ENCODE measurements at regions not wholly inside any gene's neighbourhood (a gene's known extent, or its start where the extent isn't known, plus 50 kb on each side); places are given as distances from the start of the nearest gene placed in this dataset.

GRCh38 chr4:143118663-143119062, 66.1 kb upstream of the USP38 start:
- Histone ChIP-seq H3K27me3 (no peaks in the 10 kb centered on the region), H3K9me3 (peaks cover 0 to 7% (median 0%) of the 10 kb centered on the region in 11 donors), H3K27ac (no peak overlapping the region), H3K4me3 (no peak overlapping the region), H3K4me1 (no peaks in the 10 kb centered on the region), H3K36me3 (no peaks in the 10 kb centered on the region)
- intact Hi-C loops (cut with DNase I) = no loop called here
- 78 to 90% methylated on average over 1 of the region's 1 CpG for WGBS, 2 donors
- no peak for DNase-seq
- TF ChIP-seq, protein P1, sequence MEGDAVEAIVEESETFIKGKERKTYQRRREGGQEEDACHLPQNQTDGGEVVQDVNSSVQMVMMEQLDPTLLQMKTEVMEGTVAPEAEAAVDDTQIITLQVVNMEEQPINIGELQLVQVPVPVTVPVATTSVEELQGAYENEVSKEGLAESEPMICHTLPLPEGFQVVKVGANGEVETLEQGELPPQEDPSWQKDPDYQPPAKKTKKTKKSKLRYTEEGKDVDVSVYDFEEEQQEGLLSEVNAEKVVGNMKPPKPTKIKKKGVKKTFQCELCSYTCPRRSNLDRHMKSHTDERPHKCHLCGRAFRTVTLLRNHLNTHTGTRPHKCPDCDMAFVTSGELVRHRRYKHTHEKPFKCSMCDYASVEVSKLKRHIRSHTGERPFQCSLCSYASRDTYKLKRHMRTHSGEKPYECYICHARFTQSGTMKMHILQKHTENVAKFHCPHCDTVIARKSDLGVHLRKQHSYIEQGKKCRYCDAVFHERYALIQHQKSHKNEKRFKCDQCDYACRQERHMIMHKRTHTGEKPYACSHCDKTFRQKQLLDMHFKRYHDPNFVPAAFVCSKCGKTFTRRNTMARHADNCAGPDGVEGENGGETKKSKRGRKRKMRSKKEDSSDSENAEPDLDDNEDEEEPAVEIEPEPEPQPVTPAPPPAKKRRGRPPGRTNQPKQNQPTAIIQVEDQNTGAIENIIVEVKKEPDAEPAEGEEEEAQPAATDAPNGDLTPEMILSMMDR (IDR thresholded peaks at IDR 0.05) = no peak
- no peak for ATAC-seq

DNA sequence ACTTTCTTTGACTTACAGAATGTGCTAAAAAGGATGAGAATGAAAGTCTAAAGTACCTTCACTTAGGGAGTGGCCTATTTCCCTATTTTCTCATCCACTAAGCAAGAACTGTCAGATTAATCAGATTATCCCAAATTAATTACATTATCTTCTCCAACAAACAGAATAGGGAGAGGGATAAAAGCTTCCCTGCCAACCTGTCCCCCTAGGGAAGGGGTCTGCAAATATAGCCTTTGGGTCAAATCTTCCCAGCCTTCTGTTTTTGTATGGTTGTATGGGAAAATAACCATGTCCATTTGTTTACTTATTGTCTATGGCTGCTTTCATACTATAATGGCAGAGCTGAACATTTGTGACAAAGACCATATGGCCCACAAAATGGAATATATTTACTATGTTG, 57.1 kb upstream of the USP38 start:
- H3K27me3 ChIP-seq = no peaks in the 10 kb centered on the region
- no peak overlapping the region for H3K27ac ChIP-seq
- H3K9me3 ChIP-seq = peaks cover 0 to 2% (median 0%) of the 10 kb centered on the region in 11 donors
- intact Hi-C loops (cut with DNase I) = no loop called here
- no peak overlapping the region for H3K4me3 ChIP-seq
- DNase-seq = no peak
- ATAC-seq = no peak
- H3K4me1 ChIP-seq = no peaks in the 10 kb centered on the region
- TF ChIP-seq, protein P1 (IDR thresholded peaks at IDR 0.05) = no peak
- no peaks in the 10 kb centered on the region for H3K36me3 ChIP-seq

GRCh38 chr4:143133977-143134376, 50.7 kb upstream of the USP38 start:
- Histone ChIP-seq H3K27me3 (no peaks in the 10 kb centered on the region), H3K36me3 (no peaks in the 10 kb centered on the region), H3K4me1 (no peaks in the 10 kb centered on the region), H3K4me3 (no peak overlapping the region), H3K27ac (no peak overlapping the region), H3K9me3 (no peaks in the 10 kb centered on the region)
- DNase-seq (no peak), ATAC-seq (no peak)
- TF ChIP-seq, protein P1 (IDR thresholded peaks at IDR 0.05) = no peak
- 0 to 43% methylated on average over 1 of the region's 1 CpG for WGBS, 2 donors
- intact Hi-C loops (cut with DNase I) = no loop called here
